ENCODE measurements at regions not wholly inside any gene's neighbourhood (a gene's known extent, or its start where the extent isn't known, plus 50 kb on each side); places are given as distances from the start of the nearest gene placed in this dataset.

GRCh38 chr1:178633056-178633455 lies 92.0 kb upstream of the RALGPS2 start:
- no peaks in the 10 kb centered on the region for H3K27me3 ChIP-seq (ENCODE audit: control insufficient read depth in 3 of 3, insufficient read depth in 3 of 3, low read length in 2 of 3)
- no peak for ATAC-seq (ENCODE audit: insufficient read depth, low FRiP score)
- 94 to 97% methylated on average over 4 of the region's 4 CpGs for WGBS, 2 donors
- DNase-seq = no peak
- H3K4me1 ChIP-seq (ENCODE audit: control insufficient read depth in 5 of 5, insufficient read depth in 5 of 5, low read length in 5 of 5) = peaks cover 0 to 16% (median 0%) of the 10 kb centered on the region in 5 donors
- H3K36me3 ChIP-seq (ENCODE audit: control insufficient read depth in 4 of 4, insufficient read depth in 4 of 4, low read length in 4 of 4) = no peaks in the 10 kb centered on the region
- TF ChIP-seq, protein P1, sequence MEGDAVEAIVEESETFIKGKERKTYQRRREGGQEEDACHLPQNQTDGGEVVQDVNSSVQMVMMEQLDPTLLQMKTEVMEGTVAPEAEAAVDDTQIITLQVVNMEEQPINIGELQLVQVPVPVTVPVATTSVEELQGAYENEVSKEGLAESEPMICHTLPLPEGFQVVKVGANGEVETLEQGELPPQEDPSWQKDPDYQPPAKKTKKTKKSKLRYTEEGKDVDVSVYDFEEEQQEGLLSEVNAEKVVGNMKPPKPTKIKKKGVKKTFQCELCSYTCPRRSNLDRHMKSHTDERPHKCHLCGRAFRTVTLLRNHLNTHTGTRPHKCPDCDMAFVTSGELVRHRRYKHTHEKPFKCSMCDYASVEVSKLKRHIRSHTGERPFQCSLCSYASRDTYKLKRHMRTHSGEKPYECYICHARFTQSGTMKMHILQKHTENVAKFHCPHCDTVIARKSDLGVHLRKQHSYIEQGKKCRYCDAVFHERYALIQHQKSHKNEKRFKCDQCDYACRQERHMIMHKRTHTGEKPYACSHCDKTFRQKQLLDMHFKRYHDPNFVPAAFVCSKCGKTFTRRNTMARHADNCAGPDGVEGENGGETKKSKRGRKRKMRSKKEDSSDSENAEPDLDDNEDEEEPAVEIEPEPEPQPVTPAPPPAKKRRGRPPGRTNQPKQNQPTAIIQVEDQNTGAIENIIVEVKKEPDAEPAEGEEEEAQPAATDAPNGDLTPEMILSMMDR (IDR thresholded peaks at IDR 0.05; ENCODE audit: control extremely low read depth, extremely low read depth) = no peak
- no peaks in the 10 kb centered on the region for H3K9me3 ChIP-seq (ENCODE audit: control insufficient read depth in 4 of 4, insufficient read depth in 3 of 4, low read length in 3 of 4)
- H3K27ac ChIP-seq (ENCODE audit: low read depth in 1 of 2, low read length in 1 of 2) = no peak overlapping the region
- no peak overlapping the region for H3K9ac ChIP-seq (ENCODE audit: insufficient read depth in 1 of 2, low read length in 2 of 2)
- H3K4me3 ChIP-seq = no peak overlapping the region

DNA sequence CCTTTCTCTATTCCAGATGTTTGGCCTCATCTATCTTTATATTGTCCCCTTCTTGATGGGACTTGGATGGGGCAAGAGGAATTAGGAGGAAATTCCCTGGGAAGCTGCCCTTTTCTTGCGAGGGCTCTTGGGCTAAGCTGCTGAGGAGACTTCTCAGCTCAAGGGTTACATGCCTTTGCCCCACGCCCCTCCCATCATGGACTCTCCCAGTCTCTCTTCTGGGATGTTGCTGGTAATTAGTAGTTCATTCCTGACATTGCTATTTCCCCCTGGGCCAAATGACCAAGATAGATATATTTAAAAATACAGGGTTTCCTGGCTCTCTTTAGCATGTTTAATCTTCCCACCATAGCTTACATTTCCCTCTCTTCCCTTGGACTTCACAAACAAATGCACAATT lies 90.6 kb upstream of the RALGPS2 start:
- peak in 2 of 3 donors; percentile 23 to 63 for DNase-seq
- TF ChIP-seq, protein P1 (IDR thresholded peaks at IDR 0.05; ENCODE audit: control extremely low read depth, extremely low read depth) = no peak
- no peak for ATAC-seq (ENCODE audit: insufficient read depth, low FRiP score)
- Histone ChIP-seq H3K9me3 (ENCODE audit: control insufficient read depth in 4 of 4, insufficient read depth in 3 of 4, low read length in 3 of 4) (no peaks in the 10 kb centered on the region), H3K9ac (ENCODE audit: insufficient read depth in 1 of 2, low read length in 2 of 2) (no peak overlapping the region), H3K4me3 (no peak overlapping the region), H3K27ac (ENCODE audit: low read depth in 1 of 2, low read length in 1 of 2) (no peak overlapping the region), H3K4me1 (ENCODE audit: control insufficient read depth in 5 of 5, insufficient read depth in 5 of 5, low read length in 5 of 5) (peaks cover 0 to 17% (median 0%) of the 10 kb centered on the region in 5 donors), H3K36me3 (ENCODE audit: control insufficient read depth in 4 of 4, insufficient read depth in 4 of 4, low read length in 4 of 4) (no peaks in the 10 kb centered on the region), H3K27me3 (ENCODE audit: control insufficient read depth in 3 of 3, insufficient read depth in 3 of 3, low read length in 2 of 3) (no peaks in the 10 kb centered on the region)
- 47 to 83% methylated on average over 2 of the region's 2 CpGs for WGBS, 2 donors

DNA sequence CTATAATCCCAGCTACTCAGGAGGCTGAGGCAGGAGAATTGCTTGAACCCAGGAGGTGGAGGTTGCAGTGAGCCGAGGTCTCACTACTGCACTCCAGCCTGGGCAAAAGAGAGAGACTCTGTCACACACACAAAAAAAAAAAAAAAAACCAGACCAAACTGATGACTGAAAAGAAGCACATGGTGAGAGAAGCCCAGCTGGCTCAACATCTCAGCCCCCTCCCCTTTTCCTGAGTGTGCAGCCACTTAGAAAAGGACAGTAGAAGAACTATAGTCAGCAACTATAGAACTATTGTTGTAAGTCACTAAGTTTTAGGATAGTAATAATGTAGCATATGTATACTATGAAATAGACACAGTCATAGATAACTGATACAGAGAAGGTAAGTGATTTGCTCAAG lies 87.2 kb upstream of the RALGPS2 start:
- DNase-seq (peak; percentile 62 to 89 (median 81)), ATAC-seq (ENCODE audit: insufficient read depth, low FRiP score) (no peak)
- Histone ChIP-seq H3K27me3 (ENCODE audit: control insufficient read depth in 3 of 3, insufficient read depth in 3 of 3, low read length in 2 of 3) (no peaks in the 10 kb centered on the region), H3K9me3 (ENCODE audit: control insufficient read depth in 4 of 4, insufficient read depth in 3 of 4, low read length in 3 of 4) (no peaks in the 10 kb centered on the region), H3K36me3 (ENCODE audit: control insufficient read depth in 4 of 4, insufficient read depth in 4 of 4, low read length in 4 of 4) (no peaks in the 10 kb centered on the region), H3K9ac (ENCODE audit: insufficient read depth in 1 of 2, low read length in 2 of 2) (no peak overlapping the region), H3K4me3 (no peak overlapping the region), H3K4me1 (ENCODE audit: control insufficient read depth in 5 of 5, insufficient read depth in 5 of 5, low read length in 5 of 5) (peaks cover 0 to 10% (median 2%) of the 10 kb centered on the region in 5 donors), H3K27ac (ENCODE audit: low read depth in 1 of 2, low read length in 1 of 2) (no peak overlapping the region)
- 75 to 88% methylated on average over 1 of the region's 1 CpG for WGBS, 2 donors
- TF ChIP-seq, protein P1 (IDR thresholded peaks at IDR 0.05; ENCODE audit: control extremely low read depth, extremely low read depth) = no peak

DNA sequence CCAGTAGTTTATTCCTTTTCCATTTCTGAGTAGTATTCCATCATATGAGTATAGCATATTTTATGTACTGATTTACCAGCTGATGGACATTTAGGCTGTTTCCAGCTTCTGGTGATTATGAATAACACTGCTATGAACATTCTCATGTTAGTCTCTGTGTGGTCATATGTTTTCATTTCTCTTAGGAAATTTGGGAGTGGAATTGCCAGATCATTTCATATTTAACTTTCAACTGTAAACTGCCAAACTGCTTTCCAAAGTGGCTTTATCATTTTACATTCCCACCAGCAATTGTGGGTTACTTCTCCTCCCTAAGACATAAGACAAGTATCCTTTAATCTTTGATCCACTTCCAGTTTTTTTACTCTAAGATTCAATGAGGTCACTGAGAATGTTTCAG lies 85.7 kb upstream of the RALGPS2 start:
- no peak overlapping the region for H3K4me3 ChIP-seq
- peak in 1 of 3 donors; percentile 24 for DNase-seq
- no peaks in the 10 kb centered on the region for H3K9me3 ChIP-seq (ENCODE audit: control insufficient read depth in 4 of 4, insufficient read depth in 3 of 4, low read length in 3 of 4)
- no peak for ATAC-seq (ENCODE audit: insufficient read depth, low FRiP score)
- no peaks in the 10 kb centered on the region for H3K27me3 ChIP-seq (ENCODE audit: control insufficient read depth in 3 of 3, insufficient read depth in 3 of 3, low read length in 2 of 3)
- H3K4me1 ChIP-seq (ENCODE audit: control insufficient read depth in 5 of 5, insufficient read depth in 5 of 5, low read length in 5 of 5) = peaks cover 0 to 10% (median 2%) of the 10 kb centered on the region in 5 donors
- TF ChIP-seq, protein P1 (IDR thresholded peaks at IDR 0.05; ENCODE audit: control extremely low read depth, extremely low read depth) = no peak
- no peak overlapping the region for H3K27ac ChIP-seq (ENCODE audit: low read depth in 1 of 2, low read length in 1 of 2)
- no peaks in the 10 kb centered on the region for H3K36me3 ChIP-seq (ENCODE audit: control insufficient read depth in 4 of 4, insufficient read depth in 4 of 4, low read length in 4 of 4)
- no peak overlapping the region for H3K9ac ChIP-seq (ENCODE audit: insufficient read depth in 1 of 2, low read length in 2 of 2)

Measured in lung (tissue), 11 donors.